HepG2 (cell line): ENCODE measurements at regions not wholly inside any gene's neighbourhood (a gene's known extent, or its start where the extent isn't known, plus 50 kb on each side); places are given as distances from the start of the nearest gene placed in this dataset.

Experiments
- ATAC-seq: fragments of 200-7000 bp; cut with Tn5 transposase; 3 replicates; pipeline ENCODE4 v1.9.1; 2020; ENCODE audit warnings: mild to moderate bottlenecking, moderate library complexity
- BruUV-seq: library from RNA; stranded (reverse); fragments of 400-500 nt; replicated peaks from 2 replicates; lab custom pipeline; 2021; lab: Mats Ljungman, UMichigan
- CTCF ChIA-PET: fragments of 300-600 bp; formaldehyde crosslinking; extraction: SDS; loops from one replicate; lab custom pipeline; 2021; ENCODE audit warnings: low total read pairs, inconsistent platforms, low intra/inter-chr PET ratio; lab: Yijun Ruan, JAX
- POLR2A ChIA-PET: fragments of 350-600 bp; sonication (Branson Sonifier 250); formaldehyde crosslinking; loops from one replicate; lab custom pipeline; 2020; ENCODE audit warnings: antibody characterized with exemption, inconsistent platforms; lab: Yijun Ruan, JAX
- DNase-seq: peaks from one replicate; pipeline ENCODE4 v3.0.0-alpha.2; 2015; ENCODE audit warnings: low spot score
- FAIRE-seq: peaks from 3 replicates; lab custom pipeline; 2011; peaks lifted over from hg19 to GRCh38; lab: Jason Lieb, UNC
- H2AFZ ChIP-seq: one replicate; pipeline ENCODE4 v1.6.1; 2011; ENCODE audit warnings: low read length, inconsistent platforms
- H3K27ac ChIP-seq: fragments of 300-600 bp; 3 replicates; pipeline ENCODE4 v1.8.0; 2011; ENCODE audit warnings: mixed run types, mild to moderate bottlenecking, mixed read lengths, low read length, inconsistent platforms; ENCODE audit not compliant: insufficient read depth; ENCODE audit errors: extremely low read length
- H3K27me3 ChIP-seq, 2 experiments: fragments of 200-600 bp in 1 of 2; 2 replicates in 1 of 2; 3 replicates in 1 of 2; pipeline versions ENCODE4 v1.6.0 to v1.8.0; 2011; ENCODE audit warnings: low read length in 2 of 2, mild to moderate bottlenecking in 2 of 2, moderate library complexity in 2 of 2, inconsistent platforms in 1 of 2; ENCODE audit not compliant: insufficient read depth in 2 of 2, control insufficient read depth in 1 of 2
- H3K36me3 ChIP-seq, 2 experiments: fragments of 200-600 bp in 1 of 2; replicated peaks in 1 of 2; 2 replicates in 1 of 2; 3 replicates in 1 of 2; pipeline versions ENCODE4 v1.5.1 to v1.8.0; 2011; ENCODE audit warnings: low read length in 2 of 2, inconsistent platforms in 1 of 2; ENCODE audit not compliant: insufficient read depth in 2 of 2, control insufficient read depth in 1 of 2
- H3K4me1 ChIP-seq: 2 replicates; pipeline ENCODE4 v1.5.1; 2012; ENCODE audit warnings: low read length, inconsistent platforms; ENCODE audit not compliant: insufficient read depth
- H3K4me2 ChIP-seq: 2 replicates; pipeline ENCODE4 v1.6.0; 2011; ENCODE audit warnings: low read depth, low read length, inconsistent platforms
- H3K4me3 ChIP-seq, 3 experiments: fragments of 200-600 bp in 1 of 3; sonication (generic), shearing (Covaris generic) in 1 of 3; replicated peaks in 1 of 3; 2 replicates each; pipeline ENCODE4 v1.5.1; 2011 to 2016; ENCODE audit warnings: low read length in 3 of 3, inconsistent platforms in 2 of 3, low read depth in 2 of 3, mild to moderate bottlenecking in 2 of 3, control low read depth in 1 of 3, mixed read lengths in 1 of 3; ENCODE audit not compliant: insufficient read depth in 1 of 3
- H3K79me2 ChIP-seq: one replicate; pipeline ENCODE4 v1.6.1; 2011; ENCODE audit warnings: low read length, inconsistent platforms; ENCODE audit not compliant: insufficient read depth
- H3K9ac ChIP-seq: 2 replicates; pipeline ENCODE4 v1.6.0; 2011; ENCODE audit warnings: mild to moderate bottlenecking, low read depth, low read length, inconsistent platforms; ENCODE audit not compliant: insufficient read depth
- H3K9me3 ChIP-seq: 2 replicates; pipeline ENCODE4 v1.5.1; 2012; ENCODE audit warnings: mild to moderate bottlenecking, low read length
- H4K20me1 ChIP-seq: 2 replicates; pipeline ENCODE4 v1.6.0; 2011; ENCODE audit warnings: inconsistent platforms, mild to moderate bottlenecking, low read length, moderate library complexity; ENCODE audit not compliant: insufficient read depth
- LCORL ChIP-seq, 2 experiments: fragments of 450-650 bp in 1 of 2; sonication (generic) in 1 of 2; formaldehyde crosslinking in 1 of 2; IDR thresholded peaks; 2 replicates each; pipeline versions ENCODE4 v1.5.0 to v1.6.1; 2017 to 2020; ENCODE audit warnings: antibody characterized with exemption in 1 of 2, missing genetic modification reagents in 1 of 2
- POLR2AphosphoS2 ChIP-seq: IDR thresholded peaks from 2 replicates; pipeline ENCODE4 v1.6.1; 2011; ENCODE audit warnings: low read depth, low read length, improper control_type of control experiment
- ZNF136 ChIP-seq: sonication (generic); formaldehyde crosslinking; IDR thresholded peaks from 2 replicates; pipeline ENCODE4 v1.8.1; 2022; ENCODE audit warnings: low read depth, mild to moderate bottlenecking, moderate library complexity, missing genetic modification reagents
- ZNF260 ChIP-seq: sonication (generic); formaldehyde crosslinking; IDR thresholded peaks from 2 replicates; pipeline ENCODE4 v1.4.0; 2020; ENCODE audit warnings: missing genetic modification reagents, low read depth, mild to moderate bottlenecking, borderline replicate concordance
- ZNF367 ChIP-seq: sonication (generic); formaldehyde crosslinking; IDR thresholded peaks from 2 replicates; pipeline ENCODE4 v1.4.0; 2020; ENCODE audit warnings: missing genetic modification reagents, borderline replicate concordance
- WGBS: methylation state at CpG from one replicate; pipeline ENCODE4 v1.1.6; 2017; ENCODE audit warnings: low lambda C conversion rate; 5-methylcytosine and 5-hydroxymethylcytosine counted together
- in situ Hi-C: cut with HindIII; loops from 2 replicates; pipeline ENCODE4 v1.10.0; 2017; ENCODE audit warnings: low pct_unique_long_range_greater_than_20kb; ENCODE audit not compliant: extremely low pct_ligation_motif_present
- intact Hi-C: fragments of 100-400 bp; cut with micrococcal nuclease; formaldehyde crosslinking; loops from one replicate; pipeline ENCODE4 v1.10.0; 2022; ENCODE audit not compliant: unreplicated experiment
- TF ChIP-seq, protein P1 (sequence below): sonication (generic); formaldehyde crosslinking; IDR thresholded peaks from 2 replicates; pipeline ENCODE4 v1.5.0; 2020; ENCODE audit warnings: mild to moderate bottlenecking, missing genetic modification reagents
- TF ChIP-seq, protein P2 (sequence below), 2 experiments: fragments of 450-650 bp in 1 of 2; sonication (generic) in 1 of 2; formaldehyde crosslinking in 1 of 2; IDR thresholded peaks; 2 replicates each; pipeline versions ENCODE4 v1.6.1 to v1.8.0; 2016 to 2022; ENCODE audit warnings: antibody characterized with exemption in 1 of 2, mild to moderate bottlenecking in 1 of 2, missing genetic modification reagents in 1 of 2

DNA sequence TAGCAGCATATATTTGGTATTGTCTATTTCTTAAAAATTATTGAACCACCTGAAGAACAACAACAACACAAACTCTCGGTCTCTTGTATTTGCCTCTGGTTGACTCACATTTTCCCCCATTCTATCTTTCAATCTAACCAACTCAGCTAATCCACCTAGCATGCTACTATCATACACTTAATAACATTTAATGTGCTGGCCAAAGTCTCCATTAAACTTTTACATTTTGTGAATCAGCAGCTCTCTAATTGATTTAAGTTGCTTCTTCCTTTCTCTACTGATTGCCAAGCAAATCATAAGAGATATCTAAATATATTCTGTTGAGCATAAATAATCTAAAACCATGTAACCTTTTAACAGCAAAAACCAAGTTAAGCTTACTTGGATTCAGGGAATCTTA, 631.7 kb downstream of the IGSF11 start:
- H3K36me3 ChIP-seq, result no peaks in the 10 kb centered on the region
- H3K79me2 ChIP-seq, result no peaks in the 10 kb centered on the region
- intact Hi-C loops, result no loop called here
- ATAC-seq (no peak), FAIRE-seq (no peak)
- WGBS, result 0% methylated on average over 1 of the region's 1 CpG
- no peak overlapping the region for H3K4me3 ChIP-seq
- no peaks in the 10 kb centered on the region; a peak in 1 of 5 replicates for H3K27me3 ChIP-seq
- no peaks in the 10 kb centered on the region for H3K9me3 ChIP-seq
- no peak overlapping the region for H3K9ac ChIP-seq
- H2AFZ ChIP-seq, result no peak overlapping the region
- in situ Hi-C loops, result no loop called here
- TF ChIP-seq, protein P1, sequence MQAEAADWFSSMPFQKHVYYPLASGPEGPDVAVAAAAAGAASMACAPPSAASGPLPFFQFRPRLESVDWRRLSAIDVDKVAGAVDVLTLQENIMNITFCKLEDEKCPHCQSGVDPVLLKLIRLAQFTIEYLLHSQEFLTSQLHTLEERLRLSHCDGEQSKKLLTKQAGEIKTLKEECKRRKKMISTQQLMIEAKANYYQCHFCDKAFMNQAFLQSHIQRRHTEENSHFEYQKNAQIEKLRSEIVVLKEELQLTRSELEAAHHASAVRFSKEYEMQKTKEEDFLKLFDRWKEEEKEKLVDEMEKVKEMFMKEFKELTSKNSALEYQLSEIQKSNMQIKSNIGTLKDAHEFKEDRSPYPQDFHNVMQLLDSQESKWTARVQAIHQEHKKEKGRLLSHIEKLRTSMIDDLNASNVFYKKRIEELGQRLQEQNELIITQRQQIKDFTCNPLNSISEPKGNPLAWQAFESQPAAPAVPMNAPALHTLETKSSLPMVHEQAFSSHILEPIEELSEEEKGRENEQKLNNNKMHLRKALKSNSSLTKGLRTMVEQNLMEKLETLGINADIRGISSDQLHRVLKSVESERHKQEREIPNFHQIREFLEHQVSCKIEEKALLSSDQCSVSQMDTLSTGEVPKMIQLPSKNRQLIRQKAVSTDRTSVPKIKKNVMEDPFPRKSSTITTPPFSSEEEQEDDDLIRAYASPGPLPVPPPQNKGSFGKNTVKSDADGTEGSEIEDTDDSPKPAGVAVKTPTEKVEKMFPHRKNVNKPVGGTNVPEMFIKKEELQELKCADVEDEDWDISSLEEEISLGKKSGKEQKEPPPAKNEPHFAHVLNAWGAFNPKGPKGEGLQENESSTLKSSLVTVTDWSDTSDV (CRISPR knock-in tag), result no peak
- no peak for TF ChIP-seq POLR2AphosphoS2
- TF ChIP-seq LCORL (IDR thresholded peaks at IDR 0.05), result no peak
- TF ChIP-seq LCORL (CRISPR knock-in tag; IDR thresholded peaks at IDR 0.05), result no peak
- no peak for TF ChIP-seq ZNF136 (CRISPR knock-in tag)
- no peak for TF ChIP-seq ZNF260 (CRISPR knock-in tag)
- TF ChIP-seq, protein P2, sequence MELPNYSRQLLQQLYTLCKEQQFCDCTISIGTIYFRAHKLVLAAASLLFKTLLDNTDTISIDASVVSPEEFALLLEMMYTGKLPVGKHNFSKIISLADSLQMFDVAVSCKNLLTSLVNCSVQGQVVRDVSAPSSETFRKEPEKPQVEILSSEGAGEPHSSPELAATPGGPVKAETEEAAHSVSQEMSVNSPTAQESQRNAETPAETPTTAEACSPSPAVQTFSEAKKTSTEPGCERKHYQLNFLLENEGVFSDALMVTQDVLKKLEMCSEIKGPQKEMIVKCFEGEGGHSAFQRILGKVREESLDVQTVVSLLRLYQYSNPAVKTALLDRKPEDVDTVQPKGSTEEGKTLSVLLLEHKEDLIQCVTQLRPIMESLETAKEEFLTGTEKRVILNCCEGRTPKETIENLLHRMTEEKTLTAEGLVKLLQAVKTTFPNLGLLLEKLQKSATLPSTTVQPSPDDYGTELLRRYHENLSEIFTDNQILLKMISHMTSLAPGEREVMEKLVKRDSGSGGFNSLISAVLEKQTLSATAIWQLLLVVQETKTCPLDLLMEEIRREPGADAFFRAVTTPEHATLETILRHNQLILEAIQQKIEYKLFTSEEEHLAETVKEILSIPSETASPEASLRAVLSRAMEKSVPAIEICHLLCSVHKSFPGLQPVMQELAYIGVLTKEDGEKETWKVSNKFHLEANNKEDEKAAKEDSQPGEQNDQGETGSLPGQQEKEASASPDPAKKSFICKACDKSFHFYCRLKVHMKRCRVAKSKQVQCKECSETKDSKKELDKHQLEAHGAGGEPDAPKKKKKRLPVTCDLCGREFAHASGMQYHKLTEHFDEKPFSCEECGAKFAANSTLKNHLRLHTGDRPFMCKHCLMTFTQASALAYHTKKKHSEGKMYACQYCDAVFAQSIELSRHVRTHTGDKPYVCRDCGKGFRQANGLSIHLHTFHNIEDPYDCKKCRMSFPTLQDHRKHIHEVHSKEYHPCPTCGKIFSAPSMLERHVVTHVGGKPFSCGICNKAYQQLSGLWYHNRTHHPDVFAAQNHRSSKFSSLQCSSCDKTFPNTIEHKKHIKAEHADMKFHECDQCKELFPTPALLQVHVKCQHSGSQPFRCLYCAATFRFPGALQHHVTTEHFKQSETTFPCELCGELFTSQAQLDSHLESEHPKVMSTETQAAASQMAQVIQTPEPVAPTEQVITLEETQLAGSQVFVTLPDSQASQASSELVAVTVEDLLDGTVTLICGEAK (IDR thresholded peaks at IDR 0.05), result no peak
- TF ChIP-seq, protein P2 (CRISPR knock-in tag; IDR thresholded peaks at IDR 0.05), result no peak
- no peak for TF ChIP-seq ZNF367 (CRISPR knock-in tag)
- TF ChIP-seq, all 625 proteins: peak for 0
- Histone ChIP-seq H3K4me2 (no peak overlapping the region), H3K27ac (no peak overlapping the region), H3K4me1 (no peaks in the 10 kb centered on the region), H4K20me1 (no peaks in the 10 kb centered on the region)
- ChIA-PET POLR2A (no interaction called here), CTCF (no interaction called here)
- DNase-seq, result no peak
- BruUV-seq, result no TSS peak
